H1 (cell line): ENCODE measurements at regions not wholly inside any gene's neighbourhood (a gene's known extent, or its start where the extent isn't known, plus 50 kb on each side); places are given as distances from the start of the nearest gene placed in this dataset. TPM values are rescaled to one million over a fixed set of nuclear protein-coding genes. Genes with fewer than 3 reads are reported as not detected.

Experiments
- RBBP5 ChIP-seq: IDR thresholded peaks from 2 replicates; pipeline ENCODE4 v1.7.1; 2012; ENCODE audit warnings: low read depth, mild to moderate bottlenecking, inconsistent platforms, low read length, moderate library complexity, borderline replicate concordance
- RNF2 ChIP-seq: fragments of 200-900, 300-1000 bp; sonication (generic); IDR thresholded peaks from 2 replicates; pipeline ENCODE4 v1.7.1; 2016; ENCODE audit warnings: borderline replicate concordance, low read depth, mild to moderate bottlenecking, antibody characterized with exemption, low read length; ENCODE audit not compliant: poor library complexity, severe bottlenecking; ENCODE audit errors: missing control alignments
- SAP30 ChIP-seq: fragments of 300-600 bp; sonication (generic); IDR thresholded peaks from 2 replicates; pipeline ENCODE4 v1.7.1; 2012; ENCODE audit warnings: low read length, moderate library complexity, mild to moderate bottlenecking, inconsistent platforms; ENCODE audit not compliant: insufficient read depth, insufficient replicate concordance
- TCF12 ChIP-seq: IDR thresholded peaks from 2 replicates; pipeline ENCODE4 v1.6.1; 2011; ENCODE audit warnings: low read depth, mild to moderate bottlenecking, low read length
- TEAD4 ChIP-seq: IDR thresholded peaks from 2 replicates; pipeline ENCODE4 v1.6.1; 2012; ENCODE audit warnings: low read depth, low read length, inconsistent platforms, mixed read lengths
- small RNA-seq: library from polyadenylated mRNA; stranded (forward); fragments of <200 nt; extraction: miRNeasy Mini kit (QIAGEN cat#:217004); gene quantifications from one replicate; pipeline ENCODE3, GENCODE V24; 2013; ENCODE audit not compliant: insufficient read depth

GRCh38 chr4:54793856-54794422 is 136.2 kb downstream of the KIT start (continued):
- no peak for TF ChIP-seq TEAD4
- TF ChIP-seq RBBP5 = no peak
- no peak for TF ChIP-seq RNF2
- TF ChIP-seq TCF12 = no peak
- no peak for TF ChIP-seq SAP30

Small RNA genes lying in the stretch of these regions (small RNA-seq; reads per million reads assigned to genes)
- gene RPL38P3 = not detected
